ENCODE measurements at regions not wholly inside any gene's neighbourhood (a gene's known extent, or its start where the extent isn't known, plus 50 kb on each side); places are given as distances from the start of the nearest gene placed in this dataset.
A peak's percentile ranks its signal among the peaks of the same experiment; 100 is the strongest.

DNA sequence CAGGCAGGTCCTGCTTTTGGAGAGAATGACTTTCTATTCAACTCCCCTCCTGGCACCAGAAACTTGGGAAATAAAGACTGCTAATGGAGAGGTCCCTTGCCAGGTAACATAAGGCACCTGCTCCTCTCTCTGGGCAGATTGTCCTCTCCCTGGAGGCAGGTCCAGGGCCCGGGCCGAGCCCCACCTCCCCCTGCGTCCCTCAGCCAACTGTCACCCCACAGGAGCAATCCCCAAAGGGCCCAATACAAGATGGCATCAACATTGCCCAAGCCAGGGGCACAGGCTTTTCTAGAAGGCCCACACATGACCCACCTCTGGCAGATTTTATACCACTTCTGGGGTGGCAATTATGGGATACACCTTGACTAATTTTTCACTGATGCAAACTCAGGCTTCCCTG is 145.2 kb downstream of the HERPUD2 start:
- H3K4me3 ChIP-seq (ENCODE audit: low read depth, low read length): no peak overlapping the region
- TF ChIP-seq, protein P1, sequence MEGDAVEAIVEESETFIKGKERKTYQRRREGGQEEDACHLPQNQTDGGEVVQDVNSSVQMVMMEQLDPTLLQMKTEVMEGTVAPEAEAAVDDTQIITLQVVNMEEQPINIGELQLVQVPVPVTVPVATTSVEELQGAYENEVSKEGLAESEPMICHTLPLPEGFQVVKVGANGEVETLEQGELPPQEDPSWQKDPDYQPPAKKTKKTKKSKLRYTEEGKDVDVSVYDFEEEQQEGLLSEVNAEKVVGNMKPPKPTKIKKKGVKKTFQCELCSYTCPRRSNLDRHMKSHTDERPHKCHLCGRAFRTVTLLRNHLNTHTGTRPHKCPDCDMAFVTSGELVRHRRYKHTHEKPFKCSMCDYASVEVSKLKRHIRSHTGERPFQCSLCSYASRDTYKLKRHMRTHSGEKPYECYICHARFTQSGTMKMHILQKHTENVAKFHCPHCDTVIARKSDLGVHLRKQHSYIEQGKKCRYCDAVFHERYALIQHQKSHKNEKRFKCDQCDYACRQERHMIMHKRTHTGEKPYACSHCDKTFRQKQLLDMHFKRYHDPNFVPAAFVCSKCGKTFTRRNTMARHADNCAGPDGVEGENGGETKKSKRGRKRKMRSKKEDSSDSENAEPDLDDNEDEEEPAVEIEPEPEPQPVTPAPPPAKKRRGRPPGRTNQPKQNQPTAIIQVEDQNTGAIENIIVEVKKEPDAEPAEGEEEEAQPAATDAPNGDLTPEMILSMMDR (IDR thresholded peaks at IDR 0.05; ENCODE audit: low read depth, low read length): no peak

DNA sequence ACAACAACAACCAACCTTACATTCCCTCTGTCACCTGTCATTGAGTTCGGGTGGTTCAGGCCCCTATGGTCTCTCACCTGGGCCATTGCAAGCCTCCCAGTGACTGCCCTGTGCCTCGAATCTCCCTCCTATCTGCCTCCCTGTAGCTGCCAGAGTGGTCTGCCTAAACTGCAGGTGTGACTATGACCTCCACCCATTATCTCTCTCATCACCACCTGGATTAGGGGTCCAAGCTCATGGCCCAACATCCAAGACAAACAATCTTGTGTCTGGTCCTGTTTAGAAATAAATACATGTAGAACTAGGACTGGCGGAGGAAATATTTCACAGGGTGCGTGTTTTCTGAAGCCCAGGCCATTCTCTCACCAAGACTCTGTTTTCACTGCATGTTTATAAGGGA is 146.6 kb downstream of the HERPUD2 start:
- no peak overlapping the region for H3K4me3 ChIP-seq (ENCODE audit: low read depth, low read length)
- TF ChIP-seq, protein P1 (IDR thresholded peaks at IDR 0.05; ENCODE audit: low read depth, low read length): no peak

DNA sequence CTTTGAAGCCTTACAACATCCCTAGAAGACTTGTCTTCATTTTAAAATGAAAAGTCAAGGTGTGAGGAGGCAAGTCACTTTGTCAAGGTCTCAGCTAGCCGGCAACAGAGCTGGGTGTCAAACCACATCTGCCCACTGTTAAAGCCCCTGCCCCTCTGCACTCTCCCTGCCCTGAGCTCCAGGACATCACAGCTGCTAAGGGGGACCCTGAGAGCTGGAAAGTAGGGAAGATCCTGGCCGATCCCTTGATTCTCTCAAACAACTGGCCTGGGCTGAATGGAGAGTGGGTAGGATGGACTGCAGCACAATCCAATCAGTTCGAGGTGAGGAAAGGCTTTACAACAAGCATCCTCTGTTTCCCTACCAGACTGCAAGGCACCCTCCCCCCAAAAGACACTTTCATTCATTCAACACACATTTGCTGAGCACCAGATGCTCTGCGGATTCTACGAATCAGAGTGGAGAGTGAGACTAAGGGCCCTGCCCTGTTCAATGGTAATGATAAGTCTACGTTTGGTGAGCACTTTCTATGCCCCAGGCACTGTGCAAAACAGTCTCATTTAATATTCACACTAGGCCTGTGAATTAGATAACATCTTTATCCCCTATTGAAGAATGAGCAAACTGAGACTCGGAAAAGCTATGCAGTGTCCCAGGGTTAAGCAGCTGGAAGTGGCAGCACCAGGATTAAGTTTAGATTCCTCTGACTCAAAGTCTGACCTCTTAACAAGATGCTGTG is 148.1 kb downstream of the HERPUD2 start:
- H3K4me3 ChIP-seq (ENCODE audit: low read depth, low read length): no peak overlapping the region
- TF ChIP-seq, protein P1 (IDR thresholded peaks at IDR 0.05; ENCODE audit: low read depth, low read length): no peak

DNA sequence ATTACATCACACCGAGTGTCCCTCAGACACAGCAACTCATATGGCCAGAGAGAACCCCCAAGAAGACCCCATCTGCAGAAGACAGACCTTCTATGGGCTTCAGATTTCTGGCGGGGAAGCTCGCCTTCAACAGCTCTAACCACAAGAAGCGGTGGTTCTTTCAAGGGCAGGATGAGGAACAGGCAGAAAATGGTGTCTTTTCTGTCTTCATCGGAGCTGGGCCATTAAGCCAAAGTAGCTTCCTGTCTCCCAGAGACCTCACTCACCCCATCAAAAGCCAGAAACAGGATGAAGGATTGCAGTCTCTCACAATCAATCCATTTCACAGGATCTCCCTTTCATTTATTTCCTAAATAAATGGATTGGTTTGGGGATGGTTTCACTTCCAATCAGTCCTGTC is 149.1 kb downstream of the HERPUD2 start:
- TF ChIP-seq, protein P1 (IDR thresholded peaks at IDR 0.05; ENCODE audit: low read depth, low read length): no peak

DNA sequence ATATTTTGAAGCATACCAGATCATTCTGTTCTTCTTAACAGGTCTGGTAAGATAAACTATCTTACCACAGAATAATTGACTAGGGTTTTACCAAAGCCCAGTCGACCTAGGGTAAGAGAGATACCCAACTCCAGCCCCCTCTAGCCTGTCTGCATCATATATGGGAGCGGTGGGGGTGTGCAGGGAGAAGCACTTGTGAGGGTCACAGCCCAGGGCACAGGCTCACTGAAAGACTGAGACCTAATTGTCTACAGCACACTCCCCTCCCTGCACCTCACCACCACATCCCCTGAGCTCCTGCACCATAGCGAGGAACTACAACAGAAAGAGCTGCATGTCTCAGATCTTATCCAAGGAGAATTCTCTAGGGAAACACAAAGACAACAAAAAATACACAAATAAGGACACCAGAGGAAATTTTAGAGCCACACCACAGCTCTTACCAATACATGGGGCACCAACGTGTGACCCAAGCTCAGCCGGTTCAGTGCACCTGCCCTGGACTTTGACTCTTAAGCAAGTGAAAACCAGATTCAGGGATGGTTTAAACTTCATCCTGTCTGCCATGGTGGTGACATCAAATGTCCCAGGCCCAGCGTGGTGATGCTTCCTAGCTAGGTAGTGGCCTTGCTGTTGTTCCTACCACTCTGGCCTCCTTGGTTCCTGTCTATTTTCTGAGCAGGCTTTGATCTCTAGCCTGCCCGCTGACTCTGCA is 150.8 kb downstream of the HERPUD2 start:
- no peak overlapping the region for H3K4me3 ChIP-seq (ENCODE audit: low read depth, low read length)
- TF ChIP-seq, protein P1 (IDR thresholded peaks at IDR 0.05; ENCODE audit: low read depth, low read length): no peak

More for the DNA sequence above, 149.1 kb downstream of the HERPUD2 start:
- H3K4me3 ChIP-seq (ENCODE audit: low read depth, low read length): no peak overlapping the region

DNA sequence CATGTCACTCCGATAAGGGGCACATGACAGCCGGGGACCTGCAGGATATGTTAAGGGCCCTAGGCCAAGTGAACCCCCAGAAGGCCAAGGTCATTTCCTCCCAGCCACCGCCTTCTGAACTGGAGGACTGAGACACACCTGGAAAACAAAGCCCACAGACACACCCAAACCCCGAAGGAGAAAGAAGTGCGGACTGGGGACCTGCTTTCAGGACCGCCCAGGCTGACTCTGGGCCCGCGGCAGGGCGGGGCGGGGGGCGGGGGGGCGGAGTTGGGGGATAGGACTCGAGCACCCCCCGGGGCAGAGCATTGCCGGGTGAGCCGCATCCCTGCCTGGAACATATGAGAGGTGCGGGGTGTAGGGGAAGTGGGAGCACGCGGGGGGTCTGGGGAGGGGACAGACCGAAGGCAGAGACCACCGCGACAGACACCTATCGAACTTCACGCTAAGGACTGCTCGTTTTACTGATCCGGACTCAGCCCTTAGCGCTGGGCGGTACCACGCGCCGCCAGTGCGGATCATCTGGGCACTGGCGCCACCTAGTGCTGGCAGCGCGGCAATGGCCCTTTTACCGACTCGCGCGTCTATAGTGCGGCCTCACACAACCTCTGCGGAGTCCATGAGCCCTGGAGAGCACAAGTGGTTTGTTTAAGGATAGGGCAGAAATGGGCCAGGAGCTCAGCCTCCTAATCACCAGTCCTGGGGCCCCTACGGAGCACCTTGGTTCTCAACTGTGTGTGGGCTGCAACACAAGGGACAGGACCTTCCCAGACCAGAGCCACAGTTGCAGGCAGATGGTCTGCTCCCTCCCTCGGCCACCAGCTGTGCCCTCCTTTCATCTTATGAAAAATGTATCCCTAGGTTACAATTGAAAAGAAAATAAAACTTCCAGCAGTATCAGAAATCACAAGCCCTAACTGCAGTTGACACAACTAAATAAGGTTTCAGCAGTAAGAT is 157.6 kb downstream of the HERPUD2 start:
- TF ChIP-seq, protein P1 (IDR thresholded peaks at IDR 0.05; ENCODE audit: low read depth, low read length): peak; percentile 92
- H3K4me3 ChIP-seq (ENCODE audit: low read depth, low read length): peak overlapping the region; percentile 38
